ENCODE measurements at regions not wholly inside any gene's neighbourhood (a gene's known extent, or its start where the extent isn't known, plus 50 kb on each side); places are given as distances from the start of the nearest gene placed in this dataset.

DNA sequence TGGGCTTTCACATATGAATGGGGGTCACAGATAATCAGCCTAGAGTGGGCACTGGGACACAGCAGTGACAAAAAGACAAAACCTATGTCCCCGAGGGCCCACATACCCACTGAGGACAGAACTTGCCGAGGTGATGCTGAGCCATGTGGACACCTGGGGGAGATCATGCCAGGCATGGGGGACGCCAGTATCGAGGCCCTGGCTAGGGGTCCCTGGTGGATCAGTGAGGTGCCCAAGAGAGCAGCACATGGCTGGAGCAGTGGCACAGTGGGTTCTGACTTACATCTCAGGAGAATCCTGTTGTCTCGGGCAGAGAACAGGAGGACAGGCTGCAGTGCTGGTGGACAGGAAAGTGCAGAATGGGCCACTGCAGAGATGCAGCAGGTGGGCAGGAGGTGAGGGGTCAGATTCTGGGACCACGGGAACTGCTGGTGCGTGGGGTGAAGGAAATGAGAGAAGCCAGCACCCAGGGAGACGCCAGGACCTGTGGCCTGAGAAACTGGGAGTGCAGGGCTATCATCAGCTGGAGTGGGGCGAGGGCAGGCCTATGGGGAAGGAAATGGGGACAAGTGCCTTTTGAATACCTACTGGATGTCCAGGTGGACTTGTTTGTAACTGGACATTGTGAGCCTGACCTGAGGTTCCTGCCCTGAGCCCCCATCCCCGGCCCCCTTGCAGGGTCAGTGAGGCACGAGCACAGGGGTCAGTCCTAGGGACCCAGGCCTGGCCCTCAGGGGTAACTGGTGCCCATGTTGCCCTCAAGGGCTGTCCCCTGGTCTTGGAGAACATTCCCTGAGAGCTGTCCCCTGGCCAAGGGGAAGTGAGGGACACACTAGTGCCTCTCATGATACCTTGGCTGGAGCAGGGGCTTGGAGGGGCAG is 91.2 kb upstream of the RET start:
- Histone ChIP-seq H3K14ac (ENCODE audit: insufficient read depth, low read length) (no peak overlapping the region), H3K79me1 (ENCODE audit: insufficient read depth, low read depth, low read length, poor library complexity, severe bottlenecking) (no peaks in the 10 kb centered on the region), H3K18ac (ENCODE audit: insufficient read length, low read depth, low read length) (no peak overlapping the region), H3K9me3 (ENCODE audit: control insufficient read depth, low read depth, low read length) (no peaks in the 10 kb centered on the region), H3K56ac (ENCODE audit: insufficient read length, low read depth, low read length) (no peak overlapping the region), H2BK120ac (ENCODE audit: low read depth, low read length, poor library complexity, severe bottlenecking) (no peak overlapping the region), H3K4ac (ENCODE audit: low read depth, low read length) (no peak overlapping the region), H2BK20ac (ENCODE audit: low read depth, low read length, poor library complexity, severe bottlenecking) (no peak overlapping the region), H4K91ac (ENCODE audit: insufficient read length, low read depth, low read length) (no peak overlapping the region), H3K23ac (ENCODE audit: insufficient read length, low read depth, low read length) (no peak overlapping the region), H4K20me1 (ENCODE audit: control insufficient read depth, insufficient read depth, insufficient read length) (peaks cover 2% of the 10 kb centered on the region), H2BK15ac (ENCODE audit: low read depth, low read length) (no peak overlapping the region), H3K4me2 (ENCODE audit: insufficient read depth, insufficient read length, low read length) (no peak overlapping the region), H4K8ac (replicated peaks; ENCODE audit: insufficient read length, low read depth, low read length) (no peak overlapping the region), H3K9ac (ENCODE audit: extremely low read depth, insufficient read length, low read length) (no peak overlapping the region), H3K4me1 (ENCODE audit: insufficient read depth, low read length) (no peaks in the 10 kb centered on the region), H3K79me2 (ENCODE audit: insufficient read depth, low read length) (no peaks in the 10 kb centered on the region), H3K23me2 (ENCODE audit: insufficient read length, low read depth, low read length, poor library complexity, severe bottlenecking) (no peaks in the 10 kb centered on the region), H3K27ac (ENCODE audit: insufficient read length, low read depth, low read length) (no peak overlapping the region), H2AK5ac (ENCODE audit: insufficient read length, low read length) (no peak overlapping the region), H2AFZ (ENCODE audit: low read length) (no peak overlapping the region), H4K5ac (ENCODE audit: insufficient read length, low read depth, low read length) (no peak overlapping the region), H2BK5ac (ENCODE audit: insufficient read length, low read length) (no peak overlapping the region), H3K27me3 (ENCODE audit: insufficient read depth, low read length) (no peaks in the 10 kb centered on the region), H3T11ph (ENCODE audit: low read length) (no peak overlapping the region), H2BK12ac (ENCODE audit: insufficient read length, low read depth, low read length) (no peak overlapping the region)
- no CpG with 5 or more reads among the region's 11 CpGs for WGBS (ENCODE audit: extremely low coverage, insufficient read length, low lambda C conversion rate)
- Mint-ChIP-seq H3K9me3 (no peaks in the 10 kb centered on the region), H3K4me1 (peaks cover 0 to 5% of the 10 kb centered on the region in 2 experiments; a peak in 1 of 4 replicates), H3K36me3 (ENCODE audit: insufficient read depth in 1 of 3, low read depth in 3 of 3) (no peaks in the 10 kb centered on the region; a peak in 1 of 7 replicates), H3K27me3 (ENCODE audit: low read depth) (no peaks in the 10 kb centered on the region; the same call in 1 of the 2 replicates), H3K27ac (peak overlapping the region in 1 of 3 experiments; percentile 49; a peak in 1 of 7 replicates), H3K4me3 (no peak overlapping the region)
- DNase-seq: no peak
- TF ChIP-seq, protein P1, sequence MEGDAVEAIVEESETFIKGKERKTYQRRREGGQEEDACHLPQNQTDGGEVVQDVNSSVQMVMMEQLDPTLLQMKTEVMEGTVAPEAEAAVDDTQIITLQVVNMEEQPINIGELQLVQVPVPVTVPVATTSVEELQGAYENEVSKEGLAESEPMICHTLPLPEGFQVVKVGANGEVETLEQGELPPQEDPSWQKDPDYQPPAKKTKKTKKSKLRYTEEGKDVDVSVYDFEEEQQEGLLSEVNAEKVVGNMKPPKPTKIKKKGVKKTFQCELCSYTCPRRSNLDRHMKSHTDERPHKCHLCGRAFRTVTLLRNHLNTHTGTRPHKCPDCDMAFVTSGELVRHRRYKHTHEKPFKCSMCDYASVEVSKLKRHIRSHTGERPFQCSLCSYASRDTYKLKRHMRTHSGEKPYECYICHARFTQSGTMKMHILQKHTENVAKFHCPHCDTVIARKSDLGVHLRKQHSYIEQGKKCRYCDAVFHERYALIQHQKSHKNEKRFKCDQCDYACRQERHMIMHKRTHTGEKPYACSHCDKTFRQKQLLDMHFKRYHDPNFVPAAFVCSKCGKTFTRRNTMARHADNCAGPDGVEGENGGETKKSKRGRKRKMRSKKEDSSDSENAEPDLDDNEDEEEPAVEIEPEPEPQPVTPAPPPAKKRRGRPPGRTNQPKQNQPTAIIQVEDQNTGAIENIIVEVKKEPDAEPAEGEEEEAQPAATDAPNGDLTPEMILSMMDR (conservative IDR thresholded peaks at IDR 0.05): no peak

All from H9 (cell line).